Tongue (tissue), 1 donor: ENCODE measurements at regions not wholly inside any gene's neighbourhood (a gene's known extent, or its start where the extent isn't known, plus 50 kb on each side); places are given as distances from the start of the nearest gene placed in this dataset.
"Not testable (repeated sequence)": the region's sequence is repeated elsewhere in the genome, so short reads cannot be mapped to it uniquely, and the experiment has no call there.

Experiments
- DNase-seq: peaks from one replicate; pipeline ENCODE4 v3.0.0-alpha.2; 2015

DNA sequence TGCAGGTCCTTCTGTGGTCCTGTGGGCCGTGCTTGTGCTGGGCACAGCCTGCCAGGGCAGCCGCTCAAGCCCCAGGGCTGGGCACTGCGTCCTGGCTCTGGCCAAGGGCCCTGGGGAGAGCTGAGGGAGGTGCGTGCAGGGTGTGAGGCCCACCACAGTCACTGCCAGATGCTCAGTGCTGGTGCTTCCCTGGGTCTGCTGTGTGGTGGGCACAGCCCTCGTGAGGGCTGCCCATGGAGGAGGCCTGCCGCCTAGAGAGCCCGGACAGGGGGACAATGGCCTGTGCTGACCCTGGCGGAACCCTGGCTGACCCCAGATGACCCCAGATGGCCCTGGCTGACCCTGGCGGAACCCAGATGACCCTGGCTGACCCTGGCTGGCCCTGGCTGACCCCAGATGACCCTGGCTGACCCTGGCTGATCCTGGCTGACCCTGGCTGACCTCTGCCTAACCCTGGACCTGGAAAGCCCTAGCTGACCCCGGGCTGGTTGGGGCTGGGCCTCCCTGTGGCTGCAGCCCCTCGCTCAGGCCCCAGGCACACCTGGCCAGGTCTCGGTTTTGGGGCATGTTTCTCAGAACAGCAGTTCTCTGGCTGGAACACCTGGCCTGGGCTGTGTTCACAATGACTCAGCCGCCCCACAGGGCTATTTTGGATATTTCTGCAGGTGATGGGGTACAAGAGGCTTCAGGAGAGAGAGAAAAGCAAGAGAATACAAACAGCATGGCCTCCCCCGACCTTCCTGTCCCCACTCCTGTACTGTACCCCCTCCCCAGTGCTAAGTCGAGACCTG lies 55.4 kb downstream of the TMEM121 start:
- DNase-seq = no peak

- no peak for DNase-seq
These were observed 56.3 kb downstream of the TMEM121 start for GRCh38 chr14:105582639-105583038.

GRCh38 chr14:105583914-105584313 lies 57.5 kb downstream of the TMEM121 start:
- not testable (repeated sequence) for DNase-seq

DNA sequence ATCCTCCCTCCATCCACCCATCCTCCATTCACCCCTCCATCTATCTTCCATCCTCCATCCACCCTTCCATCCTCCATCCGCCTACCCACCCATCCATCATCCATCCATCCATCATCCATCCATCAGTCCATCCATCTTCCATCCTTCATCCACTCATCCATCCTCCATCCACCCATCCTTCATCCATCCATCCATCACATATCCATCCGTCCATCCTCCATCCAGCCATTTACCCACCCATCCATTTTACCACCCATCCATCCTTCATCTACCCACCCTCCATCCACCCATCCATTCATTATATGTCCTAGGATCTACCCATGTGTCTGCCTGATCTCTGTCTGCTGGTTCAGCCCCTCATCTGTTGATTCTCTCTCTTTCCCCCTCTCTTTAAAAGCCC lies 58.9 kb downstream of the TMEM121 start:
- DNase-seq = not testable (repeated sequence)

DNA sequence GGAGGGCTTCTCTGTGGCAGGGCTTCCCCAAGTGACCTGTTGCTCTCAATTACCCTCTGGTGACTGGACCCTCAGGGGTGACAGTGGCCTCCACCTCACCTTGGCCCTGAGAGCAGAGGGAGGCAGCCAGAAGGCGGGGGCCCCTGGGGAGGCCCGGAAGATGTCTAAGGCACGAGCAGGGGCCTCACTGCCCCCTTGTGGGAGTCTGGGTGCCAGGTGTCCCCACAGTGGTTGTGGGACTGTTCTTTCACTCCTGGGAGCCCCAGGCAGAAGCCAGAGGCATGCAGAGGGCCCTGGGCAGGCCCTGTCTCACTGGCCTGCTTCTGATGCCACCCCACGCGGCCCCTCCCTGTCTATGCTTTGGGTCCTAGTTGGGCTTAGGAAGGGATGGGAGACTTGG lies 59.3 kb downstream of the TMEM121 start:
- DNase-seq = not testable (repeated sequence)

- DNase-seq = not testable (repeated sequence)
These were observed 59.9 kb downstream of the TMEM121 start for GRCh38 chr14:105586144-105586872.

DNA sequence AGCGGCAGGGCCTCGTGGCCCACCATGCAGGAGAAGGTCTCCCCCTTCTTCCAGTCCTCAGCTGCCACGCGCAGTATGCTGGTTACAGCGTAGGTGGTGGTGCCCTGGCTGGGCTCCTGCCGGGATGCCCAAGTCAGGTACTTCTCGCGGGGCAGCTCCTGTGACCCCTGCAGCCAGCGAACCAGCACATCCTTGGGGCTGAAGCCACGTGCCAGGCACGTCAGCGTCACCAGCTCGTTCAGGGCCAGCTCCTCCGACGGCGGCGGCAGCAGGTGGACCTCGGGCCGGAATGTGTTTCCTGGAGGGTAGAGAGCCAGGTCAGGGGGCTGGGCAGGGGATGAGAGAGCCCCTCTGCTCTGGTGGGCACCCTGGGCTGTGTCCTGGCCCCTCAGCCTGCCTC lies 60.7 kb downstream of the TMEM121 start:
- DNase-seq = not testable (repeated sequence)

GRCh38 chr14:105587482-105588235 lies 61.3 kb downstream of the TMEM121 start:
- DNase-seq = not testable (repeated sequence)

GRCh38 chr14:105588236-105588860 lies 62.0 kb downstream of the TMEM121 start:
- DNase-seq = no peak

- no peak for DNase-seq
These were observed 63.0 kb downstream of the TMEM121 start for GRCh38 chr14:105589161-105589925.

DNA sequence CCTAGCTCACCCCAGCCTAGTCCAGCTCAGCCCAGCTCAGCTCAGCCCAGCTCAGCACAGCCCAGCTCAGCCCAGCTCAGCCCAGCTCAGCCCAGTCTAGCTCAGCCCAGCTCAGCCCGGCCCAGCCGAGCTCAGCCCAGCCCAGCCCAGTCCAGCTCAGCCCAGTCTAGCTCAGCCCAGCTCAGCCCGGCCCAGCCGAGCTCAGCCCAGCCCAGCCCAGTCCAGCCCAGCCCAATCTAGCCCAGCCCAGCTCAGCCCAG lies 63.5 kb downstream of the TMEM121 start:
- not testable (repeated sequence) for DNase-seq

- DNase-seq = no peak
These were observed 64.7 kb downstream of the TMEM121 start for GRCh38 chr14:105591052-105591451.

GRCh38 chr14:105591792-105592341 lies 65.5 kb downstream of the TMEM121 start:
- not testable (repeated sequence) for DNase-seq

GRCh38 chr14:105592646-105593045 lies 66.3 kb downstream of the TMEM121 start:
- not testable (repeated sequence) for DNase-seq

DNA sequence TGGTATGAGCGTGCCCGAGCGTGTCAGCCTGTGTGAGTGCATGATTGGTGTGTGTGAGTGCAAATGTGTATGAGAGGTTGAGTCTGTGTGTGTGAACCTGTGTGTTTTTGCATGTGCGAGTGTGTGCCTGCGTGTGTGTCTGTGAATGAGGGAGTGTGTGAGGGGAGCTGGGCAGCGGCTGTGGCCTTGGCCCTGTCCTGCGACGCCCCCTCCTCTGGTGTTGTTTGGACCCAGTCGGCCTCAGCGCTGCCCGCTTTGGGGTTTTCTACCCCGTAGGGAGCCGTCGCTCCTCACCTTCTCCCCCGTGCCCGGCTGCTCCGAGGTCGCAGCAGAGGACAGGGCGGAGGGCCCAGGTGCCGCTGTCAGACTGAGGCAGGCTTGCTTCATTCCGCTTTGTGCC lies 69.0 kb downstream of the TMEM121 start:
- DNase-seq = not testable (repeated sequence)

GRCh38 chr14:105596374-105596773 lies 70.0 kb downstream of the TMEM121 start:
- DNase-seq = not testable (repeated sequence)

DNA sequence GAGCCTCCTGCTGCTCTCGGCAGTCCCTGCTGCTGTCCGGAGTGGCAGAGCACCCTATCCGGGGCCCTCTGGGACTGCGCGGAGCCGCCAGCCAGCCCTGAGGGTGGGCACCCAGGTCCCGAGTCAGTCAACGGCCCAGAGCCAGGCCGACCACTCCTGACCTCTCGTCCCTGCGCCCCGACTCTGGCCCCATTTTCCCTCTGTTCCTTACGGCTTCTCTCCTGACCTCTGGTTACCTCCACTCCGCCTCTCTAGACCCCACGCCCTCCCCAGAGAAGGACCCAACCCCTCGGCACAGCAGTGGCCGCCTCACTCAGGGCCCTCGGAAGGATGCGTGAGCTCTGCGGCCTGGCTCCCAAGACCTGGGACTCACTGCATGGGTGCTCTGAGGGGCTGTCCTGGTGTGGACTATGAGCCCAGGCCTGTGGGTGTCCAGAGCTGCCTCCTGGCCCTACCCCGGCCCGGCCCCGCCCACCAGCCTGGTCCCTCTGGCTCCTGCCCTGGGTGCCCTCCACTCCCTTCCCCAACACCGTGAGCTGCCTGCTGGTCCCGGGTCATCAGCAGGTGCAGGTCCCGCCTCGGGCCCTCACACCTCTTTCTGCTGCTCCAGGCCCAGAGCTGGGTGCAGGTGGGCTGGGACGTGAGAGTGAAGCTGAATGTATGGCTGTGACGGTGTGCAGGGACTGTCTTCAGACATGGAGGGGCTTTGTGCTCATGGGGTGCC lies 71.8 kb downstream of the TMEM121 start:
- DNase-seq = not testable (repeated sequence)

DNA sequence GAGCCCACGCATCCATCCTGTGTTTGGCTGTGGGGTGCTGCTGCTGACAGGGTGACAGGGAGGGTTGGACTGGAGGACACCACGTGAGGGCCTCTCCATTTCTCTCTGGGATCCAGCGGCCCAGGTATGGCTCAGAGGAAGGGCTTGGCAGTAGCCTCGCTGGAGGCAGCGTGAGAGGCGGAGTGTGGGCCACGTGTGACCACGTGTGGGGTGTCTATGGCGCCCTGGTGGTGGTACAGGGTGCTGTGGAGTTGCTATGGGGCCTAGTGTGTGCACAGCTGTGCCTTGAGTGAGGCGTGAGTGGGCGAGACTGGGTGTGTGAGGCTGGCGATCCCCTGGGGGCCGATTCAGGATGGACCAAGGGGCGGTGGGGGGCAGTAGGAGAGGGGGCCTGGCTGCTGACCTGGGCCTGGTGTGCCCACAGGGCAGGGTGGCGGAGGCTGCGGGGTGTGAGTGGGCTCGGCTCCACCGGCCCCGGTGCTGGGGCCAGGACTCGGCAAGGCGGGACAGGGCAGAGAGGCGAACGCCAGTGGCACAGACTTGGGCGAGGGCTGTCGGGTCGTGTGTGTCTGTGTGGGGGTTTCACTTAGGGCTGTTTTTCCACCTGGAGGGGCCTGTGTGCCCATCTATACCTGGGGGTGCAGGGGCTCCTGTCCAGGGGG lies 72.7 kb downstream of the TMEM121 start:
- DNase-seq = not testable (repeated sequence)

DNA sequence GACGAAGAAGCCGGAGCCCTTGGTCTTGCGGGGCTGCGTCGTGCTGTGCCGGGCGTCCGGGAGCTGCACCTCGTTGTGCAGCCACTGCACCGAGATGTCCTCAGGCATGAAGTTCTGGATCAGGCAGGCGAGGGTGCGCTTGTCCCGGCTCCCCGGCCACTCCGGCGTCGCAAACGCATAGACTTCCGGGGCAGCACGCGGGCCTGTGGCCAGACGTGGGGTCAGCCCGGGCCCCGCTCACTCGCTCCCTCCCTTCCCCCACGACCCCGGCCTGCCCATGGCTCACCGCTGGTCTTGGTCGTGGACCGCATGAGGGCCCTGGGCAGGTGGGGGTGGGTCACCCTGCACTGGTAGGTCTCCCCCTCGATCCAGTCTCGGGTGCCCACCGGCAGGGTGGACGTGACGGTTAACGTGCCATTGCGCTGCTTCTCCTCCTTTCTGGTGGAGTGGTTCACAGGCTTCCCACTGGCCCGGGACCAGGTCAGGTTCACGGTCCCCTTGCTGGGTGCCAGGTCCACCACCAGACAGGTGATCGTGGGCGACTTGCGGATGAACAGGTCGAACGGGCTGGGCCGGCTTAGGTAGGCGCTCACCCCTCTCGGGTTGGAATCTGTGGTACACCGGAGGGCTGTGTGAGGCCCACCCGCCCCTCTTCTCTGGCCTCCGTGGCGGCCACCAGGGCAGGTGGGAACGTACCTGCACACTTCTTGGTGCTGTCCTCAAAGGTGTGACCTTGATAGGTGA lies 74.0 kb downstream of the TMEM121 start:
- not testable (repeated sequence) for DNase-seq
